H1 (cell line): ENCODE measurements at regions not wholly inside any gene's neighbourhood (a gene's known extent, or its start where the extent isn't known, plus 50 kb on each side); places are given as distances from the start of the nearest gene placed in this dataset.
A peak's percentile ranks its signal among the peaks of the same experiment; 100 is the strongest.

Experiments used
- CTCF ChIA-PET: fragments of 300-600 bp; sonication (Branson Sonifier 250); formaldehyde crosslinking; loops from one replicate; lab custom pipeline; 2021; ENCODE audit not compliant: partially characterized antibody; lab: Charles Lee
- POLR2A ChIA-PET: fragments of 300-600 bp; sonication (Branson Sonifier 250); formaldehyde crosslinking; loops from one replicate; lab custom pipeline; 2021; ENCODE audit warnings: inconsistent platforms; ENCODE audit not compliant: partially characterized antibody; lab: Charles Lee
- DNase-seq, 2 experiments: peaks; one replicate each; pipeline versions ENCODE4 v3.0.0 to v3.0.0-alpha.2; 2010 to 2022; ENCODE audit warnings: low spot score in 2 of 2, low read depth in 1 of 2, mixed read lengths in 1 of 2
- FAIRE-seq: peaks from 2 replicates; lab custom pipeline; 2011; peaks lifted over from hg19 to GRCh38; lab: Jason Lieb, UNC
- H2AFZ ChIP-seq: 2 replicates; pipeline ENCODE4 v1.8.1; 2012; ENCODE audit warnings: low read length, inconsistent platforms
- H2AK5ac ChIP-seq: 2 replicates; pipeline ENCODE4 v1.6.1; 2013; ENCODE audit warnings: low read depth, low read length
- H2BK120ac ChIP-seq: replicated peaks from 2 replicates; pipeline ENCODE3; 2013; ENCODE audit warnings: low read depth, low read length, inconsistent platforms
- H2BK12ac ChIP-seq: 2 replicates; pipeline ENCODE4 v1.6.1; 2013; ENCODE audit warnings: low read depth, low read length
- H2BK15ac ChIP-seq: 2 replicates; pipeline ENCODE4 v1.6.1; 2013; ENCODE audit warnings: low read length
- H2BK20ac ChIP-seq: 2 replicates; pipeline ENCODE4 v1.6.1; 2013; ENCODE audit warnings: low read length
- H2BK5ac ChIP-seq: 2 replicates; pipeline ENCODE4 v1.6.1; 2013; ENCODE audit warnings: low read depth, low read length
- H3K14ac ChIP-seq: 2 replicates; pipeline ENCODE4 v1.6.1; 2013; ENCODE audit warnings: inconsistent platforms; ENCODE audit not compliant: insufficient read length
- H3K18ac ChIP-seq: 2 replicates; pipeline ENCODE4 v1.6.1; 2013; ENCODE audit warnings: low read length; ENCODE audit errors: extremely low read depth
- H3K23ac ChIP-seq: 2 replicates; pipeline ENCODE4 v1.6.1; 2013; ENCODE audit warnings: inconsistent platforms; ENCODE audit not compliant: insufficient read length
- H3K23me2 ChIP-seq: 2 replicates; pipeline ENCODE4 v1.6.1; 2013; ENCODE audit warnings: low read depth, low read length
- H3K27ac ChIP-seq: 2 replicates; pipeline ENCODE4 v1.6.1; 2011; ENCODE audit warnings: low read depth, low read length, inconsistent platforms
- H3K27me3 ChIP-seq, 4 experiments: replicated peaks in 1 of 4; 1 replicate in 1 of 4; 2 replicates in 3 of 4; pipeline versions ENCODE4 v1.6.1 to v1.8.1; 2011 to 2013; ENCODE audit warnings: low read length in 3 of 4, mild to moderate bottlenecking in 3 of 4, inconsistent platforms in 2 of 4, mixed read lengths in 2 of 4, moderate library complexity in 1 of 4; ENCODE audit not compliant: control insufficient read depth in 3 of 4, insufficient read depth in 3 of 4; ENCODE audit errors: extremely low read depth in 1 of 4
- H3K36me3 ChIP-seq, 4 experiments: 2 replicates each; pipeline versions ENCODE4 v1.6.1 to v1.8.1; 2011 to 2013; ENCODE audit warnings: mild to moderate bottlenecking in 4 of 4, low read length in 3 of 4, moderate library complexity in 2 of 4, control low read depth in 1 of 4, inconsistent platforms in 1 of 4; ENCODE audit not compliant: insufficient read depth in 4 of 4, control insufficient read depth in 2 of 4
- H3K4ac ChIP-seq: replicated peaks from 2 replicates; pipeline ENCODE3; 2013; ENCODE audit warnings: low read length, low read depth, mixed read lengths, inconsistent platforms; ENCODE audit not compliant: insufficient read length
- H3K4me1 ChIP-seq, 4 experiments: replicated peaks in 1 of 4; 1 replicate in 1 of 4; 2 replicates in 3 of 4; pipeline versions ENCODE4 v1.6.1 to v1.8.1; 2011 to 2013; ENCODE audit warnings: low read length in 3 of 4, inconsistent platforms in 2 of 4, mixed read lengths in 1 of 4; ENCODE audit not compliant: insufficient read depth in 4 of 4, control insufficient read depth in 3 of 4
- H3K4me2 ChIP-seq, 2 experiments: 2 replicates each; pipeline versions ENCODE4 v1.6.1 to v1.8.1; 2011 to 2013; ENCODE audit warnings: low read depth in 2 of 2, low read length in 2 of 2, control low read depth in 1 of 2, inconsistent platforms in 1 of 2, mild to moderate bottlenecking in 1 of 2; ENCODE audit not compliant: insufficient read depth in 1 of 2
- H3K4me3 ChIP-seq, 4 experiments: fragments of 200-600, 300-600 bp in 1 of 4; sonication (generic), shearing (Covaris generic), sonication (Bioruptor Twin) in 1 of 4; 2 replicates each; pipeline versions ENCODE4 v1.5.1 to v1.8.1; 2011 to 2016; ENCODE audit warnings: low read length in 4 of 4, low read depth in 3 of 4, control low read depth in 2 of 4, inconsistent platforms in 2 of 4, mild to moderate bottlenecking in 2 of 4, mixed read lengths in 1 of 4, moderate library complexity in 1 of 4; ENCODE audit not compliant: insufficient read depth in 2 of 4; ENCODE audit errors: extremely low read depth in 1 of 4
- H3K56ac ChIP-seq: replicated peaks from 2 replicates; pipeline ENCODE3; 2013; ENCODE audit warnings: low read depth, mild to moderate bottlenecking, mixed read lengths, low read length, inconsistent platforms; ENCODE audit not compliant: insufficient read length
- H3K79me1 ChIP-seq: 2 replicates; pipeline ENCODE4 v1.6.1; 2013; ENCODE audit warnings: low read depth, low read length, control low read depth
- H3K79me2 ChIP-seq, 2 experiments: 2 replicates each; pipeline versions ENCODE4 v1.6.1 to v1.8.1; 2012 to 2013; ENCODE audit warnings: low read length in 2 of 2, mild to moderate bottlenecking in 2 of 2, inconsistent platforms in 1 of 2; ENCODE audit not compliant: insufficient read depth in 2 of 2, control insufficient read depth in 1 of 2
- H3K9ac ChIP-seq, 4 experiments: replicated peaks in 1 of 4; 1 replicate in 1 of 4; 2 replicates in 3 of 4; pipeline versions ENCODE4 v1.6.1 to v1.8.1; 2011 to 2013; ENCODE audit warnings: low read depth in 3 of 4, low read length in 3 of 4, control low read depth in 2 of 4, mild to moderate bottlenecking in 2 of 4, moderate library complexity in 2 of 4, inconsistent platforms in 1 of 4; ENCODE audit errors: extremely low read depth in 1 of 4
- H3K9me3 ChIP-seq, 2 experiments: 2 replicates each; pipeline versions ENCODE4 v1.6.1 to v1.8.1; 2012 to 2013; ENCODE audit warnings: mild to moderate bottlenecking in 2 of 2, moderate library complexity in 2 of 2, control low read depth in 1 of 2, inconsistent platforms in 1 of 2, low read depth in 1 of 2, low read length in 1 of 2, mixed read lengths in 1 of 2; ENCODE audit not compliant: insufficient read depth in 2 of 2
- H4K20me1 ChIP-seq, 2 experiments: replicated peaks in 1 of 2; 2 replicates each; pipeline versions ENCODE3 to v1.8.1; 2011 to 2013; ENCODE audit warnings: inconsistent platforms in 2 of 2, low read length in 2 of 2, mild to moderate bottlenecking in 1 of 2; ENCODE audit not compliant: insufficient read depth in 2 of 2, control insufficient read depth in 1 of 2
- H4K5ac ChIP-seq: 2 replicates; pipeline ENCODE4 v1.6.1; 2013; ENCODE audit warnings: low read length, low read depth, mixed read lengths, inconsistent platforms; ENCODE audit not compliant: insufficient read length
- H4K8ac ChIP-seq: 2 replicates; pipeline ENCODE4 v1.8.0; 2013; ENCODE audit warnings: mild to moderate bottlenecking, moderate library complexity, low read length, inconsistent platforms; ENCODE audit not compliant: insufficient read depth; ENCODE audit errors: extremely low read depth
- H4K91ac ChIP-seq: replicated peaks from 2 replicates; pipeline ENCODE3; 2013; ENCODE audit warnings: low read length, mixed read lengths, inconsistent platforms; ENCODE audit not compliant: insufficient read length
- BACH1 ChIP-seq: IDR thresholded peaks from 2 replicates; pipeline ENCODE4 v1.6.1; 2012; ENCODE audit warnings: low read length, improper control_type of control experiment
- CREB1 ChIP-seq: IDR thresholded peaks from 2 replicates; pipeline ENCODE4 v1.6.1; 2012; ENCODE audit warnings: inconsistent platforms
- EZH2 ChIP-seq: fragments of 200-600 bp; sonication (generic); IDR thresholded peaks from 2 replicates; pipeline ENCODE4 v1.7.1; 2012; ENCODE audit warnings: low read depth, mild to moderate bottlenecking, moderate library complexity, low read length, inconsistent platforms; ENCODE audit not compliant: severe bottlenecking
- HDAC6 ChIP-seq: IDR thresholded peaks from one replicate; pipeline ENCODE4 v1.7.1; 2012; ENCODE audit warnings: low read depth, mild to moderate bottlenecking, inconsistent platforms, low read length, moderate library complexity
- KDM4A ChIP-seq: IDR thresholded peaks from one replicate; pipeline ENCODE4 v1.7.1; 2012; ENCODE audit warnings: low read depth, mild to moderate bottlenecking, moderate library complexity, low read length, inconsistent platforms; ENCODE audit not compliant: severe bottlenecking
- RAD21 ChIP-seq, 2 experiments: IDR thresholded peaks in 1 of 2; conservative IDR thresholded peaks in 1 of 2; 2 replicates each; pipeline ENCODE4 v1.6.1; 2011; ENCODE audit warnings: low read depth in 2 of 2, low read length in 2 of 2, improper control_type of control experiment in 1 of 2, inconsistent platforms in 1 of 2, mild to moderate bottlenecking in 1 of 2, moderate library complexity in 1 of 2
- SIRT6 ChIP-seq: IDR thresholded peaks from one replicate; pipeline ENCODE4 v1.7.1; 2012; ENCODE audit warnings: low read length, inconsistent platforms
- SP4 ChIP-seq: IDR thresholded peaks from 2 replicates; pipeline ENCODE4 v1.6.1; 2012; ENCODE audit warnings: low read length, inconsistent platforms
- SUZ12 ChIP-seq: fragments of 200-600 bp; sonication (generic); IDR thresholded peaks from 2 replicates; pipeline ENCODE4 v1.6.1; 2012; ENCODE audit warnings: mild to moderate bottlenecking, inconsistent platforms, low read length, moderate library complexity, mixed read lengths
- TBP ChIP-seq: IDR thresholded peaks from 2 replicates; pipeline ENCODE4 v1.6.1; 2011; ENCODE audit warnings: low read depth, low read length, improper control_type of control experiment
- TCF12 ChIP-seq: IDR thresholded peaks from 2 replicates; pipeline ENCODE4 v1.6.1; 2011; ENCODE audit warnings: low read depth, mild to moderate bottlenecking, low read length
- TEAD4 ChIP-seq: IDR thresholded peaks from 2 replicates; pipeline ENCODE4 v1.6.1; 2012; ENCODE audit warnings: low read depth, low read length, inconsistent platforms, mixed read lengths
- USF2 ChIP-seq: IDR thresholded peaks from 2 replicates; pipeline ENCODE4 v1.6.1; 2011; ENCODE audit warnings: low read length, improper control_type of control experiment
- ZNF274 ChIP-seq: IDR thresholded peaks from 2 replicates; pipeline ENCODE4 v1.7.0; 2012; ENCODE audit warnings: low read length, borderline replicate concordance; ENCODE audit errors: extremely low read depth
- WGBS, 2 experiments: shearing (Covaris generic) in 1 of 2; methylation state at CpG; one replicate each; pipeline versions ENCODE4 v1.1.6 to v1.1.7; 2013 to 2015; ENCODE audit warnings: low lambda C conversion rate in 2 of 2, mixed read lengths in 2 of 2, inconsistent platforms in 1 of 2, low coverage in 1 of 2, missing lambda C conversion rate in 1 of 2; ENCODE audit not compliant: insufficient replicate concordance in 2 of 2, insufficient coverage in 1 of 2, insufficient read length in 1 of 2; ENCODE audit errors: extremely low coverage in 1 of 2, missing lambda C conversion rate in 1 of 2; 5-methylcytosine and 5-hydroxymethylcytosine counted together

GRCh38 chr3:19641408-19641807 is 292.6 kb downstream of the EFHB start:
- Histone ChIP-seq H3K27ac (no peak overlapping the region), H2BK120ac (no peak overlapping the region), H3K4me2 (no peak overlapping the region), H3K4ac (no peak overlapping the region), H2AFZ (no peak overlapping the region), H2BK20ac (no peak overlapping the region), H2BK15ac (no peak overlapping the region), H3K27me3 (no peaks in the 10 kb centered on the region), H2BK12ac (0 out of 2 replicates have a peak overlapping the region, but pooled peaks have one; percentile 13), H3K56ac (no peak overlapping the region), H3K79me1 (no peaks in the 10 kb centered on the region), H4K5ac (no peak overlapping the region), H2AK5ac (no peak overlapping the region), H3K18ac (no peak overlapping the region), H4K8ac (no peak overlapping the region), H3K36me3 (no peaks in the 10 kb centered on the region), H3K9me3 (no peaks in the 10 kb centered on the region), H3K4me1 (no peaks in the 10 kb centered on the region), H3K4me3 (no peak overlapping the region), H4K91ac (no peak overlapping the region), H3K14ac (no peak overlapping the region), H3K79me2 (no peaks in the 10 kb centered on the region), H2BK5ac (no peak overlapping the region), H3K9ac (no peak overlapping the region), H3K23me2 (no peaks in the 10 kb centered on the region), H4K20me1 (no peaks in the 10 kb centered on the region), H3K23ac (no peak overlapping the region)
- no peak for DNase-seq
- ChIA-PET CTCF (interaction anchor here (0.9 to 3.7 kb wide), 2 partner anchors 11 to 520 kb away, joined by 3 to 10 read pairs; no protein-coding TSS in a partner anchor), POLR2A (no interaction called here)
- WGBS, 2 experiments, result 95% methylated on average over 2 of the region's 2 CpGs; no CpG with 5 or more reads in 1 of the 2 experiments
- no peak for FAIRE-seq
- TF ChIP-seq TCF12 (no peak), EZH2 (no peak), KDM4A (no peak), SUZ12 (no peak), RAD21 (IDR thresholded peaks at IDR 0.05 in 1 of 2, conservative IDR thresholded peaks at IDR 0.05 in 1 of 2; ENCODE audit: low read depth in 2 of 2, low read length in 2 of 2) (no peak), USF2 (no peak), TEAD4 (no peak), SP4 (no peak), HDAC6 (no peak), BACH1 (no peak), TBP (no peak), ZNF274 (no peak), SIRT6 (no peak), CREB1 (no peak)
